Peyer's patch (tissue), 4 donors: ENCODE measurements at regions not wholly inside any gene's neighbourhood (a gene's known extent, or its start where the extent isn't known, plus 50 kb on each side); places are given as distances from the start of the nearest gene placed in this dataset.

Source experiments
- POLR2A ChIP-seq, 2 donors: fragments of 450-650 bp; IDR thresholded peaks; one replicate each; pipeline ENCODE4 v1.5.1; 2017; ENCODE audit warnings: antibody characterized with exemption in 2 of 2, mild to moderate bottlenecking in 2 of 2, moderate library complexity in 2 of 2
- TF ChIP-seq, protein P1 (sequence below), 6 experiments: fragments of 450-650 bp in 4 of 6; fragments of 200-600 bp in 2 of 6; sonication (generic) in 1 of 6; IDR thresholded peaks; one replicate each; pipeline ENCODE4 v1.5.1; 2017 to 2019; ENCODE audit warnings: antibody characterized with exemption in 6 of 6, mild to moderate bottlenecking in 3 of 6, moderate library complexity in 1 of 6

DNA sequence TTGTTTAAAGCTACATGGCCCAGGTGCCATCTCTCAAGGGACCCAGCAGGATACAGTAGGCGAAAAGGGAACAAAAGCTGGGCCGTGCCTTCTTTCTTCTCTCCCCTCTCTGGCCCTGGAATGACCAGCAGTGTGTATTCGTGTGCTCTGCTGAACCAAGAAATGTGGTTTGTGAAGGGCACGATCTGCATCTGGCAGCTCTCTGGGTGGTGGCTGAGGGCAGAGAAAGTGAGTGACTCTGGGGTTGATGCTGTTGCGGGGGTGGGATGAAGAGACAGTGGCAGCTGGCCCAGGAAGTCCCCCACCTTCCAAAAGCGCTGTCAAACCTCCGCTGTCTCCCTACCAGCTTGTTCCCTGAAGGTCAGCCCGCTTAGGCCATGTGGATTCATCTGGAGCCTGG, 88.3 kb downstream of the CLDN34 start:
- TF ChIP-seq, protein P1, sequence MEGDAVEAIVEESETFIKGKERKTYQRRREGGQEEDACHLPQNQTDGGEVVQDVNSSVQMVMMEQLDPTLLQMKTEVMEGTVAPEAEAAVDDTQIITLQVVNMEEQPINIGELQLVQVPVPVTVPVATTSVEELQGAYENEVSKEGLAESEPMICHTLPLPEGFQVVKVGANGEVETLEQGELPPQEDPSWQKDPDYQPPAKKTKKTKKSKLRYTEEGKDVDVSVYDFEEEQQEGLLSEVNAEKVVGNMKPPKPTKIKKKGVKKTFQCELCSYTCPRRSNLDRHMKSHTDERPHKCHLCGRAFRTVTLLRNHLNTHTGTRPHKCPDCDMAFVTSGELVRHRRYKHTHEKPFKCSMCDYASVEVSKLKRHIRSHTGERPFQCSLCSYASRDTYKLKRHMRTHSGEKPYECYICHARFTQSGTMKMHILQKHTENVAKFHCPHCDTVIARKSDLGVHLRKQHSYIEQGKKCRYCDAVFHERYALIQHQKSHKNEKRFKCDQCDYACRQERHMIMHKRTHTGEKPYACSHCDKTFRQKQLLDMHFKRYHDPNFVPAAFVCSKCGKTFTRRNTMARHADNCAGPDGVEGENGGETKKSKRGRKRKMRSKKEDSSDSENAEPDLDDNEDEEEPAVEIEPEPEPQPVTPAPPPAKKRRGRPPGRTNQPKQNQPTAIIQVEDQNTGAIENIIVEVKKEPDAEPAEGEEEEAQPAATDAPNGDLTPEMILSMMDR (IDR thresholded peaks at IDR 0.05) = no peak
- TF ChIP-seq POLR2A (IDR thresholded peaks at IDR 0.05) = no peak
